Neural cell (in vitro differentiated cells): ENCODE measurements at regions not wholly inside any gene's neighbourhood (a gene's known extent, or its start where the extent isn't known, plus 50 kb on each side); places are given as distances from the start of the nearest gene placed in this dataset.

Experiments
- H2AFZ ChIP-seq: fragments of 200-600, 300-800 bp; sonication (generic), shearing (Covaris generic); 2 replicates; pipeline ENCODE4 v1.6.0; 2014; ENCODE audit warnings: low read depth, mild to moderate bottlenecking, antibody characterized with exemption, low read length, moderate library complexity
- H3F3A ChIP-seq: fragments of 200-600 bp; shearing (Covaris generic); 2 replicates; pipeline ENCODE4 v1.6.1; 2016; ENCODE audit warnings: mild to moderate bottlenecking, moderate library complexity, mixed read lengths, antibody characterized with exemption, low read length; ENCODE audit not compliant: insufficient read depth, poor library complexity, severe bottlenecking
- H3K27ac ChIP-seq: fragments of 200-600, 300-800 bp; sonication (generic), shearing (Covaris generic); 2 replicates; pipeline ENCODE4 v1.5.1; 2014; ENCODE audit warnings: mild to moderate bottlenecking, low read length, moderate library complexity
- H3K27me3 ChIP-seq: fragments of 300-800, 200-600 bp; sonication (generic), shearing (Covaris generic); 2 replicates; pipeline ENCODE4 v1.6.0; 2014; ENCODE audit warnings: mild to moderate bottlenecking, low read depth, low read length, moderate library complexity; ENCODE audit not compliant: insufficient read depth
- H3K36me3 ChIP-seq: fragments of 300-800, 200-600 bp; sonication (generic), shearing (Covaris generic); 2 replicates; pipeline ENCODE4 v1.5.1; 2014; ENCODE audit warnings: mild to moderate bottlenecking, antibody characterized with exemption, low read length, moderate library complexity; ENCODE audit not compliant: insufficient read depth
- H3K4me2 ChIP-seq: fragments of 300-800, 200-600 bp; sonication (generic), shearing (Covaris generic); 2 replicates; pipeline ENCODE4 v1.6.0; 2014; ENCODE audit warnings: mild to moderate bottlenecking, low read length
- H3K4me3 ChIP-seq: fragments of 300-800, 200-600 bp; sonication (generic), shearing (Covaris generic); 2 replicates; pipeline ENCODE4 v1.5.1; 2014; ENCODE audit warnings: mild to moderate bottlenecking, low read length, moderate library complexity
- H3K79me2 ChIP-seq: fragments of 200-600 bp; shearing (Covaris generic); replicated peaks from 2 replicates; pipeline ENCODE4 v1.6.0; 2014; ENCODE audit warnings: mild to moderate bottlenecking, low read length, moderate library complexity; ENCODE audit not compliant: insufficient read depth
- H3K9ac ChIP-seq: fragments of 300-800, 200-600 bp; sonication (generic), shearing (Covaris generic); 2 replicates; pipeline ENCODE4 v1.6.1; 2016; ENCODE audit warnings: mild to moderate bottlenecking, low read length, mixed read lengths
- H3K9me2 ChIP-seq: fragments of 200-600 bp; shearing (Covaris generic); 2 replicates; pipeline ENCODE4 v1.6.1; 2016; ENCODE audit warnings: mild to moderate bottlenecking, low read length, mixed read lengths; ENCODE audit not compliant: insufficient read depth
- H3K9me3 ChIP-seq: fragments of 200-600, 300-800 bp; sonication (generic), shearing (Covaris generic); 2 replicates; pipeline ENCODE4 v1.6.1; 2016; ENCODE audit warnings: mild to moderate bottlenecking, mixed run types, low read length, moderate library complexity, mixed read lengths
- H4K20me1 ChIP-seq: fragments of 200-600 bp; shearing (Covaris generic); 2 replicates; pipeline ENCODE4 v1.6.1; 2016; ENCODE audit warnings: mild to moderate bottlenecking, mixed run types; ENCODE audit not compliant: insufficient read depth
- EP300 ChIP-seq: fragments of 450-650 bp; conservative IDR thresholded peaks from 2 replicates; pipeline ENCODE4 v1.6.1; 2014; ENCODE audit warnings: antibody characterized with exemption, mild to moderate bottlenecking, moderate library complexity; ENCODE audit not compliant: poor library complexity, severe bottlenecking
- EZH2 ChIP-seq: fragments of 200-600, 300-800 bp; shearing (Covaris generic), sonication (generic); IDR thresholded peaks from 2 replicates; pipeline ENCODE4 v1.6.1; 2014; ENCODE audit warnings: antibody characterized with exemption, low read length, borderline replicate concordance, mild to moderate bottlenecking; ENCODE audit not compliant: insufficient read depth, poor library complexity, severe bottlenecking
- MXI1 ChIP-seq: fragments of 450-650 bp; conservative IDR thresholded peaks from 2 replicates; pipeline ENCODE4 v1.6.1; 2014; ENCODE audit warnings: antibody characterized with exemption, mild to moderate bottlenecking; ENCODE audit not compliant: poor library complexity, severe bottlenecking
- POLR2AphosphoS5 ChIP-seq: IDR thresholded peaks from 2 replicates; pipeline ENCODE4 v1.6.1; 2012
- RAD21 ChIP-seq: fragments of 450-650 bp; conservative IDR thresholded peaks from 2 replicates; pipeline ENCODE4 v1.6.1; 2014; ENCODE audit warnings: antibody characterized with exemption, mild to moderate bottlenecking, moderate library complexity
- SMC3 ChIP-seq: fragments of 450-650 bp; conservative IDR thresholded peaks from 2 replicates; pipeline ENCODE4 v1.6.1; 2014; ENCODE audit warnings: antibody characterized with exemption, mild to moderate bottlenecking, moderate library complexity; ENCODE audit not compliant: poor library complexity
- TAF1 ChIP-seq: IDR thresholded peaks from 2 replicates; pipeline ENCODE4 v1.6.1; 2012; ENCODE audit warnings: low read depth
- TF ChIP-seq, protein P1 (sequence below): fragments of 450-650 bp; IDR thresholded peaks from 2 replicates; pipeline ENCODE4 v1.5.1; 2014; ENCODE audit warnings: antibody characterized with exemption, mild to moderate bottlenecking, moderate library complexity; ENCODE audit not compliant: poor library complexity, severe bottlenecking
- TF ChIP-seq, protein P2 (sequence below): IDR thresholded peaks from 2 replicates; pipeline ENCODE4 v1.6.1; 2012; ENCODE audit warnings: borderline replicate concordance

DNA sequence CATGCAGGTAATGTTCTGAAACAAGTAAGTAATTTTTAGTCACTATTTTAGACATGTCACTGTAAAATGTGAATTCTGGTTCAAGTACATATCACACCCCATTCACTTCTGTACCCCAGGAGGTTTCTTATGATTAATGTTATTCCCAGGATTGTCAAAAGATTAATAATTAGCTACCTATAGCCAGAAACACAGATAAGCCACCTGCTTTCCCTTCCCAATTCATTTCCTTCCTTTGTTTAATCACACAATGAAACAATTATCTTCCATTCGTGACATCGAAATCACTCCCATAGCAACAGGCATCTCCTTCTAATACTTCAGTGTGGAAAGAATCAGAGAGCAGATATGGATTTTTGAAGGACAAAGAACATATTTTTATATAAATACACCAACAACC lies 1650.3 kb upstream of the CELF4 start:
- Histone ChIP-seq H3K4me3 (no peak overlapping the region), H3K4me2 (no peak overlapping the region), H3K36me3 (no peaks in the 10 kb centered on the region), H3K9me2 (no peaks in the 10 kb centered on the region), H4K20me1 (no peaks in the 10 kb centered on the region), H3K79me2 (no peaks in the 10 kb centered on the region), H3K9ac (no peak overlapping the region), H2AFZ (no peak overlapping the region), H3K27ac (no peak overlapping the region), H3K27me3 (no peaks in the 10 kb centered on the region), H3F3A (no peaks in the 10 kb centered on the region), H3K9me3 (no peaks in the 10 kb centered on the region)
- TF ChIP-seq RAD21 (no peak), EZH2 (no peak), SMC3 (no peak), POLR2AphosphoS5 (no peak), EP300 (no peak), TAF1 (no peak), MXI1 (no peak)
- TF ChIP-seq, protein P1, sequence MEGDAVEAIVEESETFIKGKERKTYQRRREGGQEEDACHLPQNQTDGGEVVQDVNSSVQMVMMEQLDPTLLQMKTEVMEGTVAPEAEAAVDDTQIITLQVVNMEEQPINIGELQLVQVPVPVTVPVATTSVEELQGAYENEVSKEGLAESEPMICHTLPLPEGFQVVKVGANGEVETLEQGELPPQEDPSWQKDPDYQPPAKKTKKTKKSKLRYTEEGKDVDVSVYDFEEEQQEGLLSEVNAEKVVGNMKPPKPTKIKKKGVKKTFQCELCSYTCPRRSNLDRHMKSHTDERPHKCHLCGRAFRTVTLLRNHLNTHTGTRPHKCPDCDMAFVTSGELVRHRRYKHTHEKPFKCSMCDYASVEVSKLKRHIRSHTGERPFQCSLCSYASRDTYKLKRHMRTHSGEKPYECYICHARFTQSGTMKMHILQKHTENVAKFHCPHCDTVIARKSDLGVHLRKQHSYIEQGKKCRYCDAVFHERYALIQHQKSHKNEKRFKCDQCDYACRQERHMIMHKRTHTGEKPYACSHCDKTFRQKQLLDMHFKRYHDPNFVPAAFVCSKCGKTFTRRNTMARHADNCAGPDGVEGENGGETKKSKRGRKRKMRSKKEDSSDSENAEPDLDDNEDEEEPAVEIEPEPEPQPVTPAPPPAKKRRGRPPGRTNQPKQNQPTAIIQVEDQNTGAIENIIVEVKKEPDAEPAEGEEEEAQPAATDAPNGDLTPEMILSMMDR: no peak
- TF ChIP-seq, protein P2, sequence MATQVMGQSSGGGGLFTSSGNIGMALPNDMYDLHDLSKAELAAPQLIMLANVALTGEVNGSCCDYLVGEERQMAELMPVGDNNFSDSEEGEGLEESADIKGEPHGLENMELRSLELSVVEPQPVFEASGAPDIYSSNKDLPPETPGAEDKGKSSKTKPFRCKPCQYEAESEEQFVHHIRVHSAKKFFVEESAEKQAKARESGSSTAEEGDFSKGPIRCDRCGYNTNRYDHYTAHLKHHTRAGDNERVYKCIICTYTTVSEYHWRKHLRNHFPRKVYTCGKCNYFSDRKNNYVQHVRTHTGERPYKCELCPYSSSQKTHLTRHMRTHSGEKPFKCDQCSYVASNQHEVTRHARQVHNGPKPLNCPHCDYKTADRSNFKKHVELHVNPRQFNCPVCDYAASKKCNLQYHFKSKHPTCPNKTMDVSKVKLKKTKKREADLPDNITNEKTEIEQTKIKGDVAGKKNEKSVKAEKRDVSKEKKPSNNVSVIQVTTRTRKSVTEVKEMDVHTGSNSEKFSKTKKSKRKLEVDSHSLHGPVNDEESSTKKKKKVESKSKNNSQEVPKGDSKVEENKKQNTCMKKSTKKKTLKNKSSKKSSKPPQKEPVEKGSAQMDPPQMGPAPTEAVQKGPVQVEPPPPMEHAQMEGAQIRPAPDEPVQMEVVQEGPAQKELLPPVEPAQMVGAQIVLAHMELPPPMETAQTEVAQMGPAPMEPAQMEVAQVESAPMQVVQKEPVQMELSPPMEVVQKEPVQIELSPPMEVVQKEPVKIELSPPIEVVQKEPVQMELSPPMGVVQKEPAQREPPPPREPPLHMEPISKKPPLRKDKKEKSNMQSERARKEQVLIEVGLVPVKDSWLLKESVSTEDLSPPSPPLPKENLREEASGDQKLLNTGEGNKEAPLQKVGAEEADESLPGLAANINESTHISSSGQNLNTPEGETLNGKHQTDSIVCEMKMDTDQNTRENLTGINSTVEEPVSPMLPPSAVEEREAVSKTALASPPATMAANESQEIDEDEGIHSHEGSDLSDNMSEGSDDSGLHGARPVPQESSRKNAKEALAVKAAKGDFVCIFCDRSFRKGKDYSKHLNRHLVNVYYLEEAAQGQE: no peak

DNA sequence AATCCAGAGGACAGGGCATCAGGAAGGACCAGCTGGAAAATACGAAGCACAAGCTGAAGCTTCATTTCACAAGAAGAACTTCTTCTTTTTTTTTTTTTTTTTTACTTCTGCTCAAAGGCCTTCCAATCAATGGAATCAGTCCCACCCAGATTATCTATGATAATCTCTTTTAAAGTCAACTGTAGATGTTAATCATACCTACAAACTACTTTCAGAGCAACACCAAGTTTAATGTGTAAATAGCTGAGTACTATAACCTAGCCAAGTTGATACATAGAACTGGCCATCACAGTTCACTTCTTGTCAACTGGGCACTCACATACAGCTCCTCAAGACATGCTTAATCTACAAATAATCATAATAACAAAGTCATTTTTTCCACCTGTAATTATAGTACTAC lies 1645.9 kb upstream of the CELF4 start:
- Histone ChIP-seq H3K27me3 (no peaks in the 10 kb centered on the region), H3K4me3 (no peak overlapping the region), H3K27ac (no peak overlapping the region), H3F3A (no peaks in the 10 kb centered on the region), H4K20me1 (no peaks in the 10 kb centered on the region), H3K9me2 (no peaks in the 10 kb centered on the region), H3K79me2 (no peaks in the 10 kb centered on the region), H3K36me3 (no peaks in the 10 kb centered on the region), H3K9me3 (no peaks in the 10 kb centered on the region), H2AFZ (no peak overlapping the region), H3K4me2 (no peak overlapping the region), H3K9ac (no peak overlapping the region)
- TF ChIP-seq EZH2 (no peak), POLR2AphosphoS5 (no peak)

DNA sequence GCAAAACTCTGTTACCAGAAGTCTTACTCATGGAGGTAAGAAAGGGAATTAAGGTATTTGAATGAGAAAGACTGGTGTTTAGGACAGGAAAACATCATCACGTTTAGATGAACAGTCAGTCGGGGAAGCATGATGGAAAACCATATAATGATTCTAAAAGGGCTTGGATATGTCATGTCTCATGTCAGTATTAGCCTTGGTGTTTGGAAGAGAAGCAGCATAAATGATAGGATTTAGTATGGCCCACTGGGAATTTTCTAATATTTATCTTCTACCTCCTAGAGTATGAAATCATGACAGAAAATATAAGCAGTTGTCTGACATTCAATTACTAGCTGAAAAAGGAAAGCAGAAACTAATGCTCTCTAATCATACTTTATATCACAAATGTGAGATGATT lies 1643.6 kb upstream of the CELF4 start:
- Histone ChIP-seq H3K9ac (no peak overlapping the region), H4K20me1 (no peaks in the 10 kb centered on the region), H3K4me3 (no peak overlapping the region), H3K9me2 (no peaks in the 10 kb centered on the region), H3F3A (no peaks in the 10 kb centered on the region), H3K36me3 (no peaks in the 10 kb centered on the region), H3K79me2 (no peaks in the 10 kb centered on the region), H3K9me3 (no peaks in the 10 kb centered on the region), H2AFZ (no peak overlapping the region), H3K27ac (no peak overlapping the region), H3K4me2 (no peak overlapping the region), H3K27me3 (no peaks in the 10 kb centered on the region)
- TF ChIP-seq, protein P1: no peak
- TF ChIP-seq RAD21 (no peak), POLR2AphosphoS5 (peak; percentile 55), EZH2 (no peak), EP300 (peak; percentile 60), SMC3 (no peak), TAF1 (no peak), MXI1 (no peak)
- TF ChIP-seq, protein P2: peak; percentile 86
